Loucy (cell line): ENCODE measurements at regions not wholly inside any gene's neighbourhood (a gene's known extent, or its start where the extent isn't known, plus 50 kb on each side); places are given as distances from the start of the nearest gene placed in this dataset.

Experiments used
- H2AFZ ChIP-seq: fragments of 200-600 bp; sonication (generic); 2 replicates; pipeline ENCODE4 v1.6.0; 2016; ENCODE audit warnings: antibody characterized with exemption, mild to moderate bottlenecking, low read length, moderate library complexity
- H3F3A ChIP-seq: fragments of 200-600 bp; 2 replicates; pipeline ENCODE4 v1.6.0; 2016; ENCODE audit warnings: antibody characterized with exemption, low read depth, mild to moderate bottlenecking
- H3K27me3 ChIP-seq: fragments of 200-600 bp; sonication (generic); 2 replicates; pipeline ENCODE4 v1.6.1; 2014; ENCODE audit warnings: low read length, mild to moderate bottlenecking; ENCODE audit not compliant: insufficient read depth, poor library complexity, severe bottlenecking
- H3K36me3 ChIP-seq: fragments of 200-600 bp; sonication (generic); 2 replicates; pipeline ENCODE4 v1.6.1; 2016; ENCODE audit warnings: low read length; ENCODE audit not compliant: insufficient read depth
- H3K4me1 ChIP-seq: fragments of 200-600 bp; sonication (generic); 2 replicates; pipeline ENCODE4 v1.5.1; 2014; ENCODE audit warnings: low read length, mild to moderate bottlenecking; ENCODE audit not compliant: insufficient read depth, poor library complexity, severe bottlenecking
- H3K4me2 ChIP-seq: fragments of 200-600 bp; sonication (generic); 2 replicates; pipeline ENCODE4 v1.6.0; 2014; ENCODE audit warnings: antibody characterized with exemption, low read length, low read depth, mild to moderate bottlenecking; ENCODE audit not compliant: poor library complexity, severe bottlenecking
- H3K4me3 ChIP-seq: fragments of 200-600 bp; sonication (generic); 2 replicates; pipeline ENCODE4 v1.5.1; 2014; ENCODE audit warnings: low read length, mild to moderate bottlenecking, mixed read lengths; ENCODE audit not compliant: poor library complexity, severe bottlenecking
- H3K79me2 ChIP-seq: fragments of 200-600 bp; sonication (generic); 2 replicates; pipeline ENCODE4 v1.6.1; 2014; ENCODE audit warnings: low read length; ENCODE audit not compliant: insufficient read depth
- H3K9ac ChIP-seq: fragments of 200-600 bp; sonication (generic); 2 replicates; pipeline ENCODE4 v1.6.0; 2014; ENCODE audit warnings: mild to moderate bottlenecking, low read depth, low read length, moderate library complexity; ENCODE audit not compliant: poor library complexity, severe bottlenecking
- H3K9me2 ChIP-seq: fragments of 200-600 bp; sonication (generic); replicated peaks from 2 replicates; pipeline ENCODE4 v1.6.1; 2016; ENCODE audit warnings: low read depth, low read length, mixed read lengths
- H3K9me3 ChIP-seq: fragments of 200-600 bp; sonication (generic); 2 replicates; pipeline ENCODE4 v1.6.1; 2014; ENCODE audit warnings: mild to moderate bottlenecking, antibody characterized with exemption, low read length, low read depth; ENCODE audit not compliant: insufficient read depth
- H4K20me1 ChIP-seq: fragments of 200-600 bp; sonication (generic); 2 replicates; pipeline ENCODE4 v1.6.0; 2014; ENCODE audit warnings: antibody characterized with exemption, low read length, mild to moderate bottlenecking; ENCODE audit not compliant: insufficient read depth, poor library complexity, severe bottlenecking
- EZH2phosphoT487 ChIP-seq: fragments of 200-600 bp; IDR thresholded peaks from 2 replicates; pipeline ENCODE4 v1.6.1; 2018; ENCODE audit warnings: antibody characterized with exemption, mild to moderate bottlenecking, moderate library complexity, borderline replicate concordance
- TF ChIP-seq, protein P1 (sequence below): fragments of 200-600 bp; sonication (generic); conservative IDR thresholded peaks from 2 replicates; pipeline ENCODE4 v1.5.1; 2014; ENCODE audit warnings: mild to moderate bottlenecking, antibody characterized with exemption, low read length

DNA sequence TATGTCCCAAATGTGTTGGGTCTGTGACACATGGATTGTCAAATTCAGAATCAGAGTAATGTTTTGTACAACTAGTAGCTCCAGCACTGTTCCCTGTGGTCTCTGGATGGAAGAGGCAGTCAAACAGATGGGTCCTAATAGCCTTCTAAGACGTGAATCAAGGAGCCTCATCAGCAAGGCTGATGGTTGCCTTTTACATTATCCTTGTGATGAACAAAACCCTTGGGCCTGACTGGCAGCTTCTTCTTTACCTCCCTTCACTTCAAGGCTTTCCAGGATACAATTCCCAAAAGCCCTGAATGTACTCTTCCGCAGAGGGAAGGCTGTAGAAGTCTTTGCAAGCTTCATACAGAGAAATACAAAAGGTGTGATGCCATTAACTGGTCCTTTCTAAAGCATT is 633.3 kb downstream of the USP25 start:
- Histone ChIP-seq H3K9me3 (no peaks in the 10 kb centered on the region), H4K20me1 (no peaks in the 10 kb centered on the region), H3K79me2 (no peaks in the 10 kb centered on the region), H3K36me3 (no peaks in the 10 kb centered on the region), H3K9me2 (no peaks in the 10 kb centered on the region), H3K9ac (no peak overlapping the region), H3K4me3 (no peak overlapping the region), H3K27me3 (no peaks in the 10 kb centered on the region), H3K4me2 (no peak overlapping the region), H3K4me1 (no peaks in the 10 kb centered on the region), H2AFZ (no peak overlapping the region), H3F3A (no peaks in the 10 kb centered on the region)
- TF ChIP-seq EZH2phosphoT487, result no peak
- TF ChIP-seq, protein P1, sequence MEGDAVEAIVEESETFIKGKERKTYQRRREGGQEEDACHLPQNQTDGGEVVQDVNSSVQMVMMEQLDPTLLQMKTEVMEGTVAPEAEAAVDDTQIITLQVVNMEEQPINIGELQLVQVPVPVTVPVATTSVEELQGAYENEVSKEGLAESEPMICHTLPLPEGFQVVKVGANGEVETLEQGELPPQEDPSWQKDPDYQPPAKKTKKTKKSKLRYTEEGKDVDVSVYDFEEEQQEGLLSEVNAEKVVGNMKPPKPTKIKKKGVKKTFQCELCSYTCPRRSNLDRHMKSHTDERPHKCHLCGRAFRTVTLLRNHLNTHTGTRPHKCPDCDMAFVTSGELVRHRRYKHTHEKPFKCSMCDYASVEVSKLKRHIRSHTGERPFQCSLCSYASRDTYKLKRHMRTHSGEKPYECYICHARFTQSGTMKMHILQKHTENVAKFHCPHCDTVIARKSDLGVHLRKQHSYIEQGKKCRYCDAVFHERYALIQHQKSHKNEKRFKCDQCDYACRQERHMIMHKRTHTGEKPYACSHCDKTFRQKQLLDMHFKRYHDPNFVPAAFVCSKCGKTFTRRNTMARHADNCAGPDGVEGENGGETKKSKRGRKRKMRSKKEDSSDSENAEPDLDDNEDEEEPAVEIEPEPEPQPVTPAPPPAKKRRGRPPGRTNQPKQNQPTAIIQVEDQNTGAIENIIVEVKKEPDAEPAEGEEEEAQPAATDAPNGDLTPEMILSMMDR, result no peak

GRCh38 chr21:16363518-16363917 is 633.7 kb downstream of the USP25 start:
- Histone ChIP-seq H3K79me2 (no peaks in the 10 kb centered on the region), H2AFZ (no peak overlapping the region), H3K9ac (no peak overlapping the region), H3K4me2 (no peak overlapping the region), H3K9me2 (no peaks in the 10 kb centered on the region), H3K9me3 (no peaks in the 10 kb centered on the region), H3K27me3 (no peaks in the 10 kb centered on the region), H3K36me3 (no peaks in the 10 kb centered on the region), H4K20me1 (no peaks in the 10 kb centered on the region), H3K4me1 (no peaks in the 10 kb centered on the region), H3F3A (no peaks in the 10 kb centered on the region), H3K4me3 (no peak overlapping the region)
- TF ChIP-seq EZH2phosphoT487, result no peak
- TF ChIP-seq, protein P1, result no peak

DNA sequence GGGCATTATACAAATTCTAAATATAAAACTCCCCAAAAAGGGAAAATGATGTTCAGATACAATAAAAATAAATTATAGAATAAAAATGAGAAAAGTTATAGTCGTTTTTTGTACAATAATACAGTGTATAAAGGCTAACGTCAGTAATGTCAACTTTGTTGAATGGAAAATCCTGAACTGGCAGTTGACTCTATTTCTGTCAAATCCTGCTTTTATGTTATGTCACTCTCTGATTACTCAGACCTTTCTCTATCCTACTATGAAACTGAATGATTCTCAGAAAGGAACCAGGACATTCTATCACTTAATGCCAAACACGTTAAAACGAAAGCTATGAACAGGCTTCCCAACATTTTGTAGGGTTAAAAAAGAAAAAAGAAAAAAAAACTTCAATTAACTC is 636.4 kb downstream of the USP25 start:
- no peak overlapping the region for H3K9ac ChIP-seq
- H4K20me1 ChIP-seq, result no peaks in the 10 kb centered on the region
- no peaks in the 10 kb centered on the region for H3K4me1 ChIP-seq
- TF ChIP-seq EZH2phosphoT487, result no peak
- TF ChIP-seq, protein P1, result no peak
- H3K27me3 ChIP-seq, result no peaks in the 10 kb centered on the region
- no peaks in the 10 kb centered on the region for H3K36me3 ChIP-seq
- H3F3A ChIP-seq, result no peaks in the 10 kb centered on the region
- no peaks in the 10 kb centered on the region for H3K79me2 ChIP-seq
- H3K9me3 ChIP-seq, result no peaks in the 10 kb centered on the region
- H3K9me2 ChIP-seq, result no peaks in the 10 kb centered on the region
- no peak overlapping the region for H2AFZ ChIP-seq
- no peak overlapping the region for H3K4me3 ChIP-seq
- H3K4me2 ChIP-seq, result no peak overlapping the region
